B cell (primary cell): ENCODE measurements at regions not wholly inside any gene's neighbourhood (a gene's known extent, or its start where the extent isn't known, plus 50 kb on each side); places are given as distances from the start of the nearest gene placed in this dataset.

Experiments
- ATAC-seq: fragments of 200-7000 bp; cut with Tn5 transposase; one replicate; pipeline ENCODE4 v1.10.0; 2021; ENCODE audit warnings: low read depth, mild to moderate bottlenecking, moderate number of reproducible peaks, moderate library complexity
- CTCF ChIA-PET: fragments of 350-600 bp; sonication (Branson Sonifier 250); formaldehyde crosslinking; loops from one replicate; lab custom pipeline; 2021; ENCODE audit warnings: antibody characterized with exemption, inconsistent platforms; lab: Charles Lee
- POLR2A ChIA-PET: fragments of 350-600 bp; sonication (Branson Sonifier 250); formaldehyde crosslinking; loops from one replicate; lab custom pipeline; 2021; ENCODE audit warnings: antibody characterized with exemption; lab: Charles Lee
- DNase-seq: peaks from one replicate; pipeline ENCODE4 v3.0.0; 2013
- H2AFZ ChIP-seq: 2 replicates; pipeline ENCODE4 v1.6.1; 2012; ENCODE audit warnings: mild to moderate bottlenecking, low read depth, low read length; ENCODE audit not compliant: insufficient read depth, poor library complexity, severe bottlenecking
- H3K27ac ChIP-seq, 2 donors: 1 replicate in 1 of 2; 2 replicates in 1 of 2; pipeline ENCODE4 v1.5.1; 2012 to 2013; ENCODE audit warnings: low read length in 2 of 2, mild to moderate bottlenecking in 2 of 2, moderate library complexity in 1 of 2
- H3K27me3 ChIP-seq, 4 experiments: fragments of 200-600 bp in 1 of 4; sonication (generic) in 1 of 4; replicated peaks in 1 of 4; 1 replicate in 2 of 4; 2 replicates in 2 of 4; pipeline versions ENCODE4 v1.6.1 to v1.7.0; 2013 to 2016; ENCODE audit warnings: low read length in 3 of 4, mild to moderate bottlenecking in 2 of 4, mixed read lengths in 1 of 4, moderate library complexity in 1 of 4; ENCODE audit not compliant: insufficient read depth in 4 of 4, control insufficient read depth in 3 of 4; ENCODE audit errors: control extremely low read depth in 1 of 4
- H3K36me3 ChIP-seq, 2 experiments: replicated peaks in 1 of 2; 1 replicate in 1 of 2; 2 replicates in 1 of 2; pipeline versions ENCODE4 v1.6.1 to v1.7.1; 2013; ENCODE audit warnings: low read length in 1 of 2; ENCODE audit not compliant: insufficient read depth in 2 of 2, control insufficient read depth in 1 of 2; ENCODE audit errors: control extremely low read depth in 1 of 2, extremely low read depth in 1 of 2
- H3K4me1 ChIP-seq, 2 donors: fragments of 200-600 bp in 1 of 2; sonication (generic) in 1 of 2; 1 replicate in 1 of 2; 2 replicates in 1 of 2; pipeline versions ENCODE4 v1.5.1 to v1.6.1; 2013 to 2017; ENCODE audit warnings: low read length in 2 of 2; ENCODE audit not compliant: control insufficient read depth in 2 of 2, insufficient read depth in 2 of 2
- H3K4me2 ChIP-seq: replicated peaks from 2 replicates; pipeline ENCODE3; 2012; ENCODE audit warnings: mild to moderate bottlenecking, low read depth, low read length; ENCODE audit not compliant: poor library complexity, severe bottlenecking
- H3K4me3 ChIP-seq, 5 experiments: fragments of 200-600 bp in 1 of 5; sonication (generic) in 1 of 5; 1 replicate in 3 of 5; 2 replicates in 2 of 5; pipeline versions ENCODE4 v1.5.1 to v1.7.0; 2011 to 2016; ENCODE audit warnings: low read length in 4 of 5, mild to moderate bottlenecking in 4 of 5, low read depth in 2 of 5, control low read depth in 1 of 5, moderate library complexity in 1 of 5; ENCODE audit not compliant: insufficient read depth in 1 of 5; ENCODE audit errors: control extremely low read depth in 1 of 5, extremely low read depth in 1 of 5
- H3K79me2 ChIP-seq: fragments of 200-600 bp; sonication (generic); one replicate; pipeline ENCODE4 v1.6.0; 2016; ENCODE audit warnings: low read length; ENCODE audit not compliant: control insufficient read depth, insufficient read depth
- H3K9ac ChIP-seq: fragments of 200-600 bp; sonication (generic); 2 replicates; pipeline ENCODE4 v1.6.1; 2017; ENCODE audit warnings: mild to moderate bottlenecking, low read length, moderate library complexity
- H3K9me3 ChIP-seq, 3 donors: one replicate each; pipeline versions ENCODE4 v1.6.1 to v1.7.1; 2013; ENCODE audit warnings: low read length in 2 of 3; ENCODE audit not compliant: control insufficient read depth in 2 of 3, insufficient read depth in 1 of 3; ENCODE audit errors: control extremely low read depth in 1 of 3
- H4K20me1 ChIP-seq: 2 replicates; pipeline ENCODE4 v1.6.0; 2012; ENCODE audit warnings: mild to moderate bottlenecking, low read length; ENCODE audit not compliant: insufficient read depth, control insufficient read depth, poor library complexity, severe bottlenecking
- H3K27ac Mint-ChIP-seq: one replicate; pipeline ENCODE4 v1.8.0; 2021; ENCODE audit warnings: mixed read lengths
- H3K27me3 Mint-ChIP-seq: one replicate; pipeline ENCODE4 v1.8.0; 2021; ENCODE audit warnings: mixed read lengths
- H3K4me1 Mint-ChIP-seq: one replicate; pipeline ENCODE4 v1.8.0; 2021; ENCODE audit warnings: mixed read lengths
- H3K4me3 Mint-ChIP-seq: one replicate; pipeline ENCODE4 v1.8.0; 2021; ENCODE audit warnings: mixed read lengths
- H3K9me3 Mint-ChIP-seq: one replicate; pipeline ENCODE4 v1.8.0; 2022; ENCODE audit warnings: mixed read lengths; ENCODE audit not compliant: insufficient read depth
- CTCF ChIP-seq: fragments of 200-600 bp; IDR thresholded peaks from one replicate; pipeline ENCODE4 v1.8.0; 2022; ENCODE audit warnings: antibody characterized with exemption, mild to moderate bottlenecking
- EZH2 ChIP-seq: IDR thresholded peaks from 2 replicates; pipeline ENCODE4 v1.6.1; 2012; ENCODE audit warnings: borderline replicate concordance, low read depth, mild to moderate bottlenecking, moderate library complexity, low read length; ENCODE audit not compliant: insufficient read depth, poor library complexity, severe bottlenecking
- WGBS: methylation state at CpG from one replicate; pipeline ENCODE4 v1.1.5; 2013; ENCODE audit warnings: missing lambda C conversion rate; ENCODE audit not compliant: insufficient coverage; 5-methylcytosine and 5-hydroxymethylcytosine counted together
- intact Hi-C: fragments of 100-400 bp; cut with micrococcal nuclease; formaldehyde crosslinking; loops from one replicate; pipeline ENCODE4 v1.10.0; 2022

GRCh38 chr17:79525793-79526677, 84.8 kb downstream of the RBFOX3 start:
- POLR2A ChIA-PET = no interaction called here
- Histone ChIP-seq H3K9ac (no peak overlapping the region), H3K4me3 (no peak overlapping the region), H3K27ac (no peak overlapping the region), H3K27me3 (peaks cover 0 to 5% (median 0%) of the 10 kb centered on the region in 4 experiments), H2AFZ (no peak overlapping the region), H4K20me1 (no peaks in the 10 kb centered on the region), H3K4me1 (no peaks in the 10 kb centered on the region), H3K9me3 (no peaks in the 10 kb centered on the region), H3K4me2 (no peak overlapping the region), H3K79me2 (no peaks in the 10 kb centered on the region), H3K36me3 (no peaks in the 10 kb centered on the region)
- Mint-ChIP-seq H3K4me3 (no peak overlapping the region), H3K9me3 (no peaks in the 10 kb centered on the region), H3K4me1 (no peaks in the 10 kb centered on the region), H3K27ac (no peak overlapping the region), H3K27me3 (peaks cover 28% of the 10 kb centered on the region)
- CTCF ChIA-PET = no interaction called here
- TF ChIP-seq EZH2 (no peak), CTCF (no peak)
- WGBS = 84% methylated on average over 21 of the region's 22 CpGs
- intact Hi-C loops = no loop called here
- ATAC-seq (no peak), DNase-seq (no peak)
